ENCODE measurements at regions not wholly inside any gene's neighbourhood (a gene's known extent, or its start where the extent isn't known, plus 50 kb on each side); places are given as distances from the start of the nearest gene placed in this dataset.

DNA sequence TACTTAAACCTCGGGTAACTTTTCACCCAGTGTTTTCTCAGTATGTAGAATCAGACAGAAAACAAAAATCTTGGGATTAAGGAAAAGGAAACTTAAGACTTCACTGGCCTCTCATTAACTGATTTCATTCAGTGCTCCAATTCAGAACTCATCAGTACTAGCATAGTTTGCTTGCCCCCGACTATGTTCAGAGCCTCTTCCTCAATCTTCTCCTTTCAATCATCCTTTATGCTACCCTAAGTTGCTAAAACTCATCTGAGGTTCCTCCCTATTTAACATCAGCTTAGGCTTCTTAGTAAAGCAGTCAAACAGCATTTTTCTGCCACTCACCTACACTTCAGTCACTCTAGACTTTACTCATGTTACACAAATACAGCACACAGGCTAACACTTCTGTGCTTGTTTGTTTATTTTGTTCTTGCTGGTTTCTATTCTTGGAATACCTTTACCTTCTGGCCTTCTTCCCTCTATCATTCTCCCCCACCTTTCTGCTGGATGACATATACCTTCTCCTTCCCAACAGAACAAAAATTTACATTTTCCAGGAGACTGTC is 163.0 kb upstream of the TLL1 start:
- Histone ChIP-seq H2AK5ac (ENCODE audit: insufficient read length, low read length) (no peak overlapping the region), H3K4ac (ENCODE audit: low read depth, low read length) (no peak overlapping the region), H2BK15ac (ENCODE audit: low read depth, low read length) (no peak overlapping the region), H2BK5ac (ENCODE audit: insufficient read length, low read length) (no peak overlapping the region), H3K4me2 (ENCODE audit: insufficient read depth, insufficient read length, low read length) (no peak overlapping the region), H3K4me1 (ENCODE audit: insufficient read depth, low read length) (no peaks in the 10 kb centered on the region), H3K9ac (ENCODE audit: extremely low read depth, insufficient read length, low read length) (no peak overlapping the region), H3K27ac (ENCODE audit: insufficient read length, low read depth, low read length) (no peak overlapping the region), H3K18ac (ENCODE audit: insufficient read length, low read depth, low read length) (no peak overlapping the region), H3K23ac (ENCODE audit: insufficient read length, low read depth, low read length) (no peak overlapping the region), H2BK20ac (ENCODE audit: low read depth, low read length, poor library complexity, severe bottlenecking) (no peak overlapping the region), H3T11ph (ENCODE audit: low read length) (no peak overlapping the region), H2AFZ (ENCODE audit: low read length) (no peak overlapping the region), H2BK120ac (ENCODE audit: low read depth, low read length, poor library complexity, severe bottlenecking) (no peak overlapping the region), H2BK12ac (ENCODE audit: insufficient read length, low read depth, low read length) (no peak overlapping the region), H4K8ac (replicated peaks; ENCODE audit: insufficient read length, low read depth, low read length) (no peak overlapping the region), H3K9me3 (ENCODE audit: control insufficient read depth, low read depth, low read length) (no peaks in the 10 kb centered on the region), H3K79me1 (ENCODE audit: insufficient read depth, low read depth, low read length, poor library complexity, severe bottlenecking) (no peaks in the 10 kb centered on the region), H3K27me3 (ENCODE audit: insufficient read depth, low read length) (no peaks in the 10 kb centered on the region), H4K5ac (ENCODE audit: insufficient read length, low read depth, low read length) (no peak overlapping the region), H3K14ac (ENCODE audit: insufficient read depth, low read length) (no peak overlapping the region), H3K79me2 (ENCODE audit: insufficient read depth, low read length) (no peaks in the 10 kb centered on the region), H3K56ac (ENCODE audit: insufficient read length, low read depth, low read length) (no peak overlapping the region), H4K91ac (ENCODE audit: insufficient read length, low read depth, low read length) (no peak overlapping the region), H4K20me1 (ENCODE audit: control insufficient read depth, insufficient read depth, insufficient read length) (no peaks in the 10 kb centered on the region), H3K23me2 (ENCODE audit: insufficient read length, low read depth, low read length, poor library complexity, severe bottlenecking) (no peaks in the 10 kb centered on the region)
- Mint-ChIP-seq H3K36me3 (ENCODE audit: insufficient read depth in 1 of 3, low read depth in 3 of 3) (no peaks in the 10 kb centered on the region; a peak in 2 of 7 replicates), H3K27ac (peak overlapping the region in 1 of 3 experiments; percentile 25; a peak in 1 of 7 replicates), H3K4me3 (no peak overlapping the region), H3K9me3 (no peaks in the 10 kb centered on the region), H3K4me1 (peaks cover 11 to 22% of the 10 kb centered on the region in 2 experiments), H3K27me3 (ENCODE audit: low read depth) (no peaks in the 10 kb centered on the region; the same call in 1 of the 2 replicates)
- WGBS (ENCODE audit: extremely low coverage, insufficient read length, low lambda C conversion rate), result no CpG with 5 or more reads among the region's 2 CpGs
- TF ChIP-seq, protein P1, sequence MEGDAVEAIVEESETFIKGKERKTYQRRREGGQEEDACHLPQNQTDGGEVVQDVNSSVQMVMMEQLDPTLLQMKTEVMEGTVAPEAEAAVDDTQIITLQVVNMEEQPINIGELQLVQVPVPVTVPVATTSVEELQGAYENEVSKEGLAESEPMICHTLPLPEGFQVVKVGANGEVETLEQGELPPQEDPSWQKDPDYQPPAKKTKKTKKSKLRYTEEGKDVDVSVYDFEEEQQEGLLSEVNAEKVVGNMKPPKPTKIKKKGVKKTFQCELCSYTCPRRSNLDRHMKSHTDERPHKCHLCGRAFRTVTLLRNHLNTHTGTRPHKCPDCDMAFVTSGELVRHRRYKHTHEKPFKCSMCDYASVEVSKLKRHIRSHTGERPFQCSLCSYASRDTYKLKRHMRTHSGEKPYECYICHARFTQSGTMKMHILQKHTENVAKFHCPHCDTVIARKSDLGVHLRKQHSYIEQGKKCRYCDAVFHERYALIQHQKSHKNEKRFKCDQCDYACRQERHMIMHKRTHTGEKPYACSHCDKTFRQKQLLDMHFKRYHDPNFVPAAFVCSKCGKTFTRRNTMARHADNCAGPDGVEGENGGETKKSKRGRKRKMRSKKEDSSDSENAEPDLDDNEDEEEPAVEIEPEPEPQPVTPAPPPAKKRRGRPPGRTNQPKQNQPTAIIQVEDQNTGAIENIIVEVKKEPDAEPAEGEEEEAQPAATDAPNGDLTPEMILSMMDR (conservative IDR thresholded peaks at IDR 0.05), result no peak
- DNase-seq, result no peak

Data from H9 (cell line).